Endodermal cell (in vitro differentiated cells): ENCODE measurements at regions not wholly inside any gene's neighbourhood (a gene's known extent, or its start where the extent isn't known, plus 50 kb on each side); places are given as distances from the start of the nearest gene placed in this dataset.

Experiments used
- DNase-seq: peaks from one replicate; pipeline ENCODE4 v3.0.0-alpha.2; 2017
- H3K27ac ChIP-seq: 2 replicates; pipeline ENCODE4 v1.5.1; 2013; ENCODE audit warnings: mild to moderate bottlenecking, low read depth, low read length, moderate library complexity
- H3K27me3 ChIP-seq: 2 replicates; pipeline ENCODE4 v1.6.1; 2013; ENCODE audit warnings: mild to moderate bottlenecking, low read length, moderate library complexity; ENCODE audit not compliant: insufficient read depth, control insufficient read depth, poor library complexity, severe bottlenecking
- H3K36me3 ChIP-seq: 2 replicates; pipeline ENCODE4 v1.7.0; 2013; ENCODE audit warnings: mild to moderate bottlenecking, low read length, moderate library complexity; ENCODE audit not compliant: control insufficient read depth, insufficient read depth
- H3K4me1 ChIP-seq: one replicate; pipeline ENCODE4 v1.7.0; 2013; ENCODE audit warnings: low read length; ENCODE audit not compliant: control insufficient read depth, insufficient read depth
- H3K4me3 ChIP-seq: 2 replicates; pipeline ENCODE4 v1.5.1; 2013; ENCODE audit warnings: mild to moderate bottlenecking, low read length, moderate library complexity
- H3K9ac ChIP-seq: 2 replicates; pipeline ENCODE4 v1.6.1; 2013; ENCODE audit warnings: mild to moderate bottlenecking, low read length, moderate library complexity; ENCODE audit not compliant: poor library complexity, severe bottlenecking; ENCODE audit errors: extremely low read depth
- H3K9me3 ChIP-seq: 2 replicates; pipeline ENCODE4 v1.6.1; 2013; ENCODE audit warnings: mild to moderate bottlenecking, low read length, moderate library complexity; ENCODE audit not compliant: control insufficient read depth
- H3K27ac Mint-ChIP-seq: 2 replicates; pipeline ENCODE4 v1.8.0; 2020; ENCODE audit warnings: mixed read lengths
- H3K27me3 Mint-ChIP-seq: 2 replicates; pipeline ENCODE4 v1.8.0; 2021; ENCODE audit warnings: mild to moderate bottlenecking, mixed read lengths; ENCODE audit not compliant: insufficient read depth
- H3K36me3 Mint-ChIP-seq: 2 replicates; pipeline ENCODE4 v1.8.0; 2020; ENCODE audit warnings: low read depth, mixed read lengths
- H3K4me1 Mint-ChIP-seq: 2 replicates; pipeline ENCODE4 v1.8.0; 2020; ENCODE audit warnings: mixed read lengths
- H3K4me3 Mint-ChIP-seq: 2 replicates; pipeline ENCODE4 v1.8.0; 2020; ENCODE audit warnings: mild to moderate bottlenecking, moderate library complexity, mixed read lengths
- H3K9me3 Mint-ChIP-seq: 2 replicates; pipeline ENCODE4 v1.8.0; 2020; ENCODE audit warnings: mild to moderate bottlenecking, mixed read lengths
- WGBS, 2 experiments: methylation state at CpG; one replicate each; pipeline versions ENCODE4 v1.1.5 to v1.1.7; 2013; ENCODE audit warnings: missing lambda C conversion rate in 2 of 2, mixed read lengths in 1 of 2; ENCODE audit not compliant: insufficient coverage in 1 of 2, insufficient read length in 1 of 2; 5-methylcytosine and 5-hydroxymethylcytosine counted together
- TF ChIP-seq, protein P1 (sequence below): fragments of 200-600 bp; sonication (generic); conservative IDR thresholded peaks from 2 replicates; pipeline ENCODE4 v1.5.0; 2021; ENCODE audit warnings: antibody characterized with exemption, mild to moderate bottlenecking

GRCh38 chr10:107362306-107362705 is 197.8 kb upstream of the SORCS1 start:
- no peaks in the 10 kb centered on the region for H3K27me3 Mint-ChIP-seq
- Histone ChIP-seq H3K27me3 (no peaks in the 10 kb centered on the region), H3K4me1 (no peaks in the 10 kb centered on the region), H3K4me3 (no peak overlapping the region), H3K9me3 (no peaks in the 10 kb centered on the region), H3K36me3 (no peaks in the 10 kb centered on the region), H3K27ac (no peak overlapping the region), H3K9ac (no peak overlapping the region)
- DNase-seq, result no peak
- peaks cover 2% of the 10 kb centered on the region for H3K36me3 Mint-ChIP-seq
- H3K9me3 Mint-ChIP-seq, result peaks cover 7% of the 10 kb centered on the region
- H3K4me1 Mint-ChIP-seq, result peaks cover 9% of the 10 kb centered on the region
- no peak overlapping the region for H3K4me3 Mint-ChIP-seq
- H3K27ac Mint-ChIP-seq, result no peak overlapping the region
- TF ChIP-seq, protein P1, sequence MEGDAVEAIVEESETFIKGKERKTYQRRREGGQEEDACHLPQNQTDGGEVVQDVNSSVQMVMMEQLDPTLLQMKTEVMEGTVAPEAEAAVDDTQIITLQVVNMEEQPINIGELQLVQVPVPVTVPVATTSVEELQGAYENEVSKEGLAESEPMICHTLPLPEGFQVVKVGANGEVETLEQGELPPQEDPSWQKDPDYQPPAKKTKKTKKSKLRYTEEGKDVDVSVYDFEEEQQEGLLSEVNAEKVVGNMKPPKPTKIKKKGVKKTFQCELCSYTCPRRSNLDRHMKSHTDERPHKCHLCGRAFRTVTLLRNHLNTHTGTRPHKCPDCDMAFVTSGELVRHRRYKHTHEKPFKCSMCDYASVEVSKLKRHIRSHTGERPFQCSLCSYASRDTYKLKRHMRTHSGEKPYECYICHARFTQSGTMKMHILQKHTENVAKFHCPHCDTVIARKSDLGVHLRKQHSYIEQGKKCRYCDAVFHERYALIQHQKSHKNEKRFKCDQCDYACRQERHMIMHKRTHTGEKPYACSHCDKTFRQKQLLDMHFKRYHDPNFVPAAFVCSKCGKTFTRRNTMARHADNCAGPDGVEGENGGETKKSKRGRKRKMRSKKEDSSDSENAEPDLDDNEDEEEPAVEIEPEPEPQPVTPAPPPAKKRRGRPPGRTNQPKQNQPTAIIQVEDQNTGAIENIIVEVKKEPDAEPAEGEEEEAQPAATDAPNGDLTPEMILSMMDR, result no peak

GRCh38 chr10:107357033-107357432 is 192.5 kb upstream of the SORCS1 start:
- H3K4me3 Mint-ChIP-seq, result no peak overlapping the region
- H3K27me3 ChIP-seq, result no peaks in the 10 kb centered on the region
- no peaks in the 10 kb centered on the region for H3K27me3 Mint-ChIP-seq
- H3K4me1 ChIP-seq, result no peaks in the 10 kb centered on the region
- H3K9ac ChIP-seq, result no peak overlapping the region
- no peak for DNase-seq
- TF ChIP-seq, protein P1, result no peak
- H3K4me1 Mint-ChIP-seq, result no peaks in the 10 kb centered on the region
- H3K27ac ChIP-seq, result no peak overlapping the region
- no peak overlapping the region for H3K4me3 ChIP-seq
- peaks cover 6% of the 10 kb centered on the region for H3K9me3 ChIP-seq
- peaks cover 10% of the 10 kb centered on the region for H3K9me3 Mint-ChIP-seq
- H3K27ac Mint-ChIP-seq, result no peak overlapping the region
- H3K36me3 Mint-ChIP-seq, result peaks cover 2% of the 10 kb centered on the region
- H3K36me3 ChIP-seq, result no peaks in the 10 kb centered on the region

GRCh38 chr10:107356396-107356795 is 191.9 kb upstream of the SORCS1 start:
- no peak overlapping the region for H3K4me3 Mint-ChIP-seq

More at GRCh38 chr10:107356396-107356795, 191.9 kb upstream of the SORCS1 start:
- no peaks in the 10 kb centered on the region for H3K4me1 Mint-ChIP-seq
- H3K27me3 Mint-ChIP-seq, result no peaks in the 10 kb centered on the region
- H3K36me3 Mint-ChIP-seq, result peaks cover 2% of the 10 kb centered on the region
- H3K27me3 ChIP-seq, result no peaks in the 10 kb centered on the region
- H3K27ac ChIP-seq, result no peak overlapping the region
- H3K4me1 ChIP-seq, result no peaks in the 10 kb centered on the region
- 67 to 94% methylated on average over 2 of the region's 2 CpGs for whole genome bisulfite sequencing, 2 experiments
- H3K9me3 ChIP-seq, result peaks cover 6% of the 10 kb centered on the region
- TF ChIP-seq, protein P1, result no peak
- H3K4me3 ChIP-seq, result no peak overlapping the region
- H3K27ac Mint-ChIP-seq, result no peak overlapping the region
- H3K9me3 Mint-ChIP-seq, result peaks cover 10% of the 10 kb centered on the region
- no peaks in the 10 kb centered on the region for H3K36me3 ChIP-seq
- no peak overlapping the region for H3K9ac ChIP-seq
- DNase-seq, result no peak
